LNCaP clone FGC (cell line): ENCODE measurements at regions not wholly inside any gene's neighbourhood (a gene's known extent, or its start where the extent isn't known, plus 50 kb on each side); places are given as distances from the start of the nearest gene placed in this dataset.

ENCODE experiments used
- DNase-seq: peaks from one replicate; pipeline ENCODE4 v3.0.0-alpha.2; 2011; ENCODE audit warnings: low read depth
- H3K4me3 ChIP-seq: 2 replicates; pipeline ENCODE4 v1.5.1; 2011; ENCODE audit warnings: mild to moderate bottlenecking, low read depth, low read length, control low read depth
- CTCF ChIP-seq: IDR thresholded peaks from 2 replicates; pipeline ENCODE4 v1.5.1; 2012; ENCODE audit warnings: mild to moderate bottlenecking; ENCODE audit not compliant: control insufficient read depth, insufficient read depth; ENCODE audit errors: extremely low read depth

- no peak for TF ChIP-seq CTCF
- no peak for DNase-seq
- no peak overlapping the region for H3K4me3 ChIP-seq
These were observed 409.4 kb upstream of the FZD8 start for GRCh38 chr10:36051500-36051991.

GRCh38 chr10:36050763-36051499 lies 408.8 kb upstream of the FZD8 start:
- no peak overlapping the region for H3K4me3 ChIP-seq
- DNase-seq, result no peak
- TF ChIP-seq CTCF, result no peak

GRCh38 chr10:36048780-36049179 lies 406.7 kb upstream of the FZD8 start:
- no peak overlapping the region for H3K4me3 ChIP-seq
- no peak for TF ChIP-seq CTCF
- no peak for DNase-seq

GRCh38 chr10:36048236-36048635 lies 406.1 kb upstream of the FZD8 start:
- no peak for TF ChIP-seq CTCF
- no peak for DNase-seq

GRCh38 chr10:36042135-36042534 lies 400.0 kb upstream of the FZD8 start:
- TF ChIP-seq CTCF, result no peak
- DNase-seq, result no peak
- H3K4me3 ChIP-seq, result no peak overlapping the region

More at GRCh38 chr10:36048236-36048635, 406.1 kb upstream of the FZD8 start:
- H3K4me3 ChIP-seq, result no peak overlapping the region

- no peak for TF ChIP-seq CTCF
- no peak for DNase-seq
- no peak overlapping the region for H3K4me3 ChIP-seq
These were observed 396.3 kb upstream of the FZD8 start for GRCh38 chr10:36038316-36038955.
